IMR-90 (cell line): ENCODE measurements at regions not wholly inside any gene's neighbourhood (a gene's known extent, or its start where the extent isn't known, plus 50 kb on each side); places are given as distances from the start of the nearest gene placed in this dataset.

ENCODE experiments used
- ATAC-seq: fragments of 200-7000 bp; cut with Tn5 transposase; 2 replicates; pipeline ENCODE4 v1.9.1; 2020; ENCODE audit warnings: low read depth, mild to moderate bottlenecking, moderate library complexity
- BruUV-seq: library from RNA; stranded (reverse); fragments of 400-500 nt; replicated peaks from 2 replicates; lab custom pipeline; 2021; lab: Mats Ljungman, UMichigan
- CTCF ChIA-PET: fragments of 300-600 bp; formaldehyde crosslinking; extraction: SDS; loops from one replicate; lab custom pipeline; 2021; ENCODE audit warnings: antibody characterized with exemption; lab: Yijun Ruan, JAX
- POLR2A ChIA-PET: fragments of 300-600 bp; sonication (Branson Sonifier 250); formaldehyde crosslinking; loops from one replicate; lab custom pipeline; 2022; ENCODE audit warnings: antibody characterized with exemption; ENCODE audit not compliant: unreplicated experiment; lab: Charles Lee
- DNase-seq: peaks from one replicate; pipeline ENCODE4 v3.0.0; 2013
- H2AFZ ChIP-seq: replicated peaks from 2 replicates; pipeline ENCODE3; 2013; ENCODE audit warnings: low read length, mild to moderate bottlenecking; ENCODE audit not compliant: poor library complexity
- H2AK5ac ChIP-seq: 2 replicates; pipeline ENCODE4 v1.6.1; 2013; ENCODE audit warnings: low read depth, low read length, inconsistent platforms
- H2AK9ac ChIP-seq: replicated peaks from 2 replicates; pipeline ENCODE3; 2013; ENCODE audit warnings: mild to moderate bottlenecking, low read depth, low read length, moderate library complexity; ENCODE audit not compliant: poor library complexity
- H2BK120ac ChIP-seq: 2 replicates; pipeline ENCODE4 v1.6.1; 2013; ENCODE audit warnings: low read depth, low read length, inconsistent platforms
- H2BK15ac ChIP-seq: 3 replicates; pipeline ENCODE4 v1.6.1; 2013; ENCODE audit warnings: low read depth, low read length, inconsistent platforms
- H2BK20ac ChIP-seq: 2 replicates; pipeline ENCODE4 v1.6.1; 2013; ENCODE audit warnings: low read depth, mild to moderate bottlenecking, inconsistent platforms, low read length, moderate library complexity
- H2BK5ac ChIP-seq: 2 replicates; pipeline ENCODE4 v1.6.1; 2013; ENCODE audit warnings: mild to moderate bottlenecking, low read depth, low read length, inconsistent platforms; ENCODE audit not compliant: poor library complexity, severe bottlenecking
- H3K14ac ChIP-seq: replicated peaks from 2 replicates; pipeline ENCODE4 v1.6.1; 2013; ENCODE audit warnings: low read depth, low read length, inconsistent platforms
- H3K18ac ChIP-seq: 2 replicates; pipeline ENCODE4 v1.6.1; 2013; ENCODE audit warnings: low read depth, low read length, control low read depth
- H3K23ac ChIP-seq: 2 replicates; pipeline ENCODE4 v1.6.1; 2013; ENCODE audit warnings: low read depth, low read length, inconsistent platforms
- H3K27ac ChIP-seq: 2 replicates; pipeline ENCODE4 v1.5.1; 2013; ENCODE audit warnings: mild to moderate bottlenecking, control low read depth, low read length; ENCODE audit not compliant: insufficient read depth
- H3K27me3 ChIP-seq: 2 replicates; pipeline ENCODE4 v1.6.1; 2013; ENCODE audit warnings: low read length; ENCODE audit not compliant: control insufficient read depth, insufficient read depth
- H3K36me3 ChIP-seq: 2 replicates; pipeline ENCODE4 v1.6.1; 2013; ENCODE audit warnings: low read length, mixed read lengths; ENCODE audit not compliant: control insufficient read depth, insufficient read depth
- H3K4ac ChIP-seq: 2 replicates; pipeline ENCODE4 v1.6.1; 2013; ENCODE audit warnings: low read depth, low read length, inconsistent platforms
- H3K4me1 ChIP-seq: 2 replicates; pipeline ENCODE4 v1.6.1; 2013; ENCODE audit warnings: low read length, mixed read lengths; ENCODE audit not compliant: control insufficient read depth, insufficient read depth
- H3K4me2 ChIP-seq: 2 replicates; pipeline ENCODE4 v1.6.1; 2013; ENCODE audit warnings: low read depth, mild to moderate bottlenecking, control low read depth, low read length, moderate library complexity
- H3K4me3 ChIP-seq: 2 replicates; pipeline ENCODE4 v1.5.1; 2013; ENCODE audit warnings: low read depth, mild to moderate bottlenecking, control low read depth, low read length, moderate library complexity; ENCODE audit not compliant: insufficient read depth
- H3K56ac ChIP-seq: 2 replicates; pipeline ENCODE4 v1.6.1; 2013; ENCODE audit warnings: low read length, inconsistent platforms; ENCODE audit not compliant: insufficient read depth; ENCODE audit errors: extremely low read depth
- H3K79me1 ChIP-seq, 2 experiments: 2 replicates each; pipeline ENCODE4 v1.6.1; 2013; ENCODE audit warnings: low read length in 2 of 2, inconsistent platforms in 1 of 2, low read depth in 1 of 2
- H3K9ac ChIP-seq: 2 replicates; pipeline ENCODE4 v1.6.1; 2013; ENCODE audit warnings: low read depth, low read length, control low read depth
- H3K9me1 ChIP-seq: 2 replicates; pipeline ENCODE4 v1.6.1; 2013; ENCODE audit warnings: low read length, inconsistent platforms; ENCODE audit not compliant: insufficient read depth
- H3K9me3 ChIP-seq: 2 replicates; pipeline ENCODE4 v1.6.1; 2013; ENCODE audit warnings: low read length; ENCODE audit not compliant: control insufficient read depth, insufficient read depth
- H4K20me1 ChIP-seq: 2 replicates; pipeline ENCODE4 v1.6.1; 2013; ENCODE audit warnings: low read length, inconsistent platforms; ENCODE audit not compliant: insufficient read depth
- H4K5ac ChIP-seq: 2 replicates; pipeline ENCODE4 v1.6.1; 2013; ENCODE audit warnings: mild to moderate bottlenecking, low read depth, low read length, control low read depth
- H4K8ac ChIP-seq, 2 experiments: 2 replicates each; pipeline ENCODE4 v1.6.1; 2013; ENCODE audit warnings: low read depth in 2 of 2, low read length in 2 of 2, control low read depth in 1 of 2, inconsistent platforms in 1 of 2
- H4K91ac ChIP-seq: 2 replicates; pipeline ENCODE4 v1.6.1; 2013; ENCODE audit warnings: low read depth, low read length, inconsistent platforms; ENCODE audit not compliant: insufficient read depth
- CHD1 ChIP-seq: IDR thresholded peaks from 2 replicates; pipeline ENCODE4 v1.6.1; 2012; ENCODE audit warnings: low read depth, low read length, improper control_type of control experiment
- NFE2L2 ChIP-seq: fragments of 150-350 bp; IDR thresholded peaks from 2 replicates; pipeline ENCODE4 v1.6.1; 2016; ENCODE audit warnings: low read depth, mild to moderate bottlenecking, low read length
- RAD21 ChIP-seq: IDR thresholded peaks from 2 replicates; pipeline ENCODE4 v1.6.1; 2012; ENCODE audit warnings: low read length, improper control_type of control experiment
- RCOR1 ChIP-seq: IDR thresholded peaks from 2 replicates; pipeline ENCODE4 v1.6.1; 2012; ENCODE audit warnings: mild to moderate bottlenecking, low read length, improper control_type of control experiment; ENCODE audit not compliant: insufficient replicate concordance
- USF2 ChIP-seq: fragments of 150-350 bp; IDR thresholded peaks from 2 replicates; pipeline ENCODE4 v1.6.1; 2017; ENCODE audit warnings: mild to moderate bottlenecking, antibody characterized with exemption, low read length, low read depth
- WGBS, 2 experiments: methylation state at CpG; one replicate each; pipeline versions ENCODE4 v1.1.5 to v1.1.7; 2013; ENCODE audit warnings: missing lambda C conversion rate in 2 of 2; ENCODE audit not compliant: insufficient read length in 1 of 2; ENCODE audit errors: extremely low coverage in 2 of 2; 5-methylcytosine and 5-hydroxymethylcytosine counted together
- dilution Hi-C: fragments of 300-500 bp; cut with HindIII; formaldehyde crosslinking; loops from one replicate; pipeline ENCODE4 v1.14.3; 2018; ENCODE audit warnings: low sequenced_read_pairs; ENCODE audit not compliant: unreplicated experiment
- in situ Hi-C: fragments of 300-500 bp; cut with MboI; formaldehyde crosslinking; loops from 3 replicates; pipeline ENCODE4 v1.14.3; 2019; ENCODE audit warnings: low sequenced_read_pairs, inconsistent platforms, mixed read lengths
- intact Hi-C: fragments of 100-400 bp; cut with micrococcal nuclease; formaldehyde crosslinking; loops from 2 replicates; pipeline ENCODE4 v1.10.0; 2022

- in situ Hi-C loops, result loop anchor here (5.0 kb wide), 1 partner anchor 69 kb away; no protein-coding TSS in a partner anchor
- H3K23ac ChIP-seq, result no peak overlapping the region
- no peaks in the 10 kb centered on the region for H3K36me3 ChIP-seq
- H3K9ac ChIP-seq, result no peak overlapping the region
- H2BK15ac ChIP-seq, result no peak overlapping the region
- no peak overlapping the region for H3K4ac ChIP-seq
- H3K79me1 ChIP-seq, result no peaks in the 10 kb centered on the region
- H4K91ac ChIP-seq, result no peak overlapping the region
- no TSS peak for BruUV-seq
- H3K4me3 ChIP-seq, result no peak overlapping the region
- no peak overlapping the region for H2AFZ ChIP-seq
- dilution Hi-C loops, result no loop called here
- H3K9me3 ChIP-seq, result no peaks in the 10 kb centered on the region
- H4K5ac ChIP-seq, result no peak overlapping the region
- no peak overlapping the region for H3K18ac ChIP-seq
- no CpG with 5 or more reads among the region's 5 CpGs for WGBS, 2 experiments
- intact Hi-C loops, result no loop called here
- CTCF ChIA-PET, result no interaction called here
- H3K9me1 ChIP-seq, result no peaks in the 10 kb centered on the region
- H3K27me3 ChIP-seq, result peaks cover 52% of the 10 kb centered on the region
- ATAC-seq (no peak), DNase-seq (no peak)
- POLR2A ChIA-PET, result no interaction called here
- H2AK9ac ChIP-seq, result no peak overlapping the region
- no peak overlapping the region for H3K14ac ChIP-seq
- no peak for TF ChIP-seq USF2
- TF ChIP-seq RAD21, result no peak
- TF ChIP-seq RCOR1, result no peak
- TF ChIP-seq NFE2L2, result no peak
- no peak for TF ChIP-seq CHD1
- H4K20me1 ChIP-seq, result no peaks in the 10 kb centered on the region
- H3K27ac ChIP-seq, result no peak overlapping the region
- H3K4me2 ChIP-seq, result no peak overlapping the region
- no peak overlapping the region for H2AK5ac ChIP-seq
- H2BK20ac ChIP-seq, result no peak overlapping the region
- H3K56ac ChIP-seq, result no peak overlapping the region
- H4K8ac ChIP-seq, result no peak overlapping the region
- no peaks in the 10 kb centered on the region for H3K4me1 ChIP-seq
- H2BK5ac ChIP-seq, result no peak overlapping the region
- H2BK120ac ChIP-seq, result no peak overlapping the region
Measured at GRCh38 chr11:11011617-11012016, 153.8 kb upstream of the ZBED5 start.
